Gastroesophageal sphincter (tissue), 3 donors: ENCODE measurements at regions not wholly inside any gene's neighbourhood (a gene's known extent, or its start where the extent isn't known, plus 50 kb on each side); places are given as distances from the start of the nearest gene placed in this dataset.

Experiments used
- CTCF ChIP-seq, 4 experiments: fragments of 200-600 bp in 2 of 4; fragments of 450-650 bp in 2 of 4; sonication (generic) in 1 of 4; IDR thresholded peaks; one replicate each; pipeline ENCODE4 v1.5.1; 2017 to 2019; ENCODE audit warnings: antibody characterized with exemption in 4 of 4, mild to moderate bottlenecking in 2 of 4, moderate library complexity in 2 of 4
- EP300 ChIP-seq: sonication (generic); formaldehyde crosslinking; IDR thresholded peaks from one replicate; pipeline ENCODE4 v1.6.1; 2017; ENCODE audit warnings: antibody characterized with exemption, mild to moderate bottlenecking
- POLR2A ChIP-seq, 2 donors: fragments of 450-650 bp; IDR thresholded peaks; one replicate each; pipeline ENCODE4 v1.6.1; 2017; ENCODE audit warnings: antibody characterized with exemption in 2 of 2, mild to moderate bottlenecking in 2 of 2, moderate library complexity in 1 of 2

DNA sequence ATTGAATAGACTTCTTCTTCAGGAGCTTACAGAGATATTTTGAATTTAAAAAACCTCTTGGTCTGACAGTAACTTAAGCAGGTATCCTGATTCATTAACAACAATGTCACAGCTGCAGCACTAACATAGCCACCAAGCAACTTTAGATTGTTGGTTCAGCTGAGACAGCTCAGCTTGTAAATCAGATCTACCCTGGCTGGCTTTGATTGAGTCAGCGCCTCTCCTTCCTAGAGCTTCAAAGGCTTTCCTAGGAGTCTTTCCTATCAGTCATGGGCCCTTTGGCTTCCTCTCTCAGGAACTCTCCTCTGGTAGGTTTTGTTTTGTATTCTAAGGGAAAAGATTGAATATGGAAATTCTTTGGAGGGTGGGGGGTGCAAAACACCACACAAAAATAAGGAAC, 70.7 kb upstream of the STEAP4 start:
- TF ChIP-seq POLR2A (IDR thresholded peaks at IDR 0.05), result no peak
- no peak for TF ChIP-seq CTCF (IDR thresholded peaks at IDR 0.05)
- TF ChIP-seq EP300, result no peak
